ENCODE measurements at regions not wholly inside any gene's neighbourhood (a gene's known extent, or its start where the extent isn't known, plus 50 kb on each side); places are given as distances from the start of the nearest gene placed in this dataset.

GRCh38 chr2:71923887-71924533 lies 223.7 kb downstream of the CYP26B1 start:
- TF ChIP-seq CTCF (IDR thresholded peaks at IDR 0.05; ENCODE audit: poor library complexity): peak; percentile 80
- no peak for TF ChIP-seq EZH2 (IDR thresholded peaks at IDR 0.05; ENCODE audit: borderline replicate concordance)

All from hepatocyte (in vitro differentiated cells).